Mucosa of descending colon (tissue), 3 donors: ENCODE measurements at regions not wholly inside any gene's neighbourhood (a gene's known extent, or its start where the extent isn't known, plus 50 kb on each side); places are given as distances from the start of the nearest gene placed in this dataset.
A peak's percentile ranks its signal among the peaks of the same experiment; 100 is the strongest.

Source experiments
- ATAC-seq: fragments of 200-7000 bp; cut with Tn5 transposase; one replicate; pipeline ENCODE4 v1.9.1; 2020; ENCODE audit warnings: mild to moderate bottlenecking, moderate library complexity
- DNase-seq, 3 donors: peaks; one replicate each; pipeline ENCODE4 v3.0.0-alpha.2; 2020
- H3K36me3 ChIP-seq: fragments of 200-600 bp; one replicate; pipeline ENCODE4 v1.8.0; 2021; ENCODE audit warnings: low read depth, mild to moderate bottlenecking
- H3K4me1 ChIP-seq: fragments of 200-600 bp; one replicate; pipeline ENCODE4 v1.8.0; 2021; ENCODE audit warnings: low read depth, mild to moderate bottlenecking
- H3K4me3 ChIP-seq: fragments of 200-600 bp; one replicate; pipeline ENCODE4 v1.8.0; 2021; ENCODE audit warnings: mild to moderate bottlenecking
- H3K9me3 ChIP-seq: fragments of 200-600 bp; one replicate; pipeline ENCODE4 v1.8.0; 2021; ENCODE audit warnings: mild to moderate bottlenecking
- intact Hi-C, 2 donors: fragments of 100-400 bp; cut with DNase I in 1 of 2; cut with micrococcal nuclease in 1 of 2; formaldehyde crosslinking; loops; one replicate each; pipeline versions ENCODE4 v1.11.0 to v1.11.1; 2022; cut with DNase I, micrococcal nuclease
- TF ChIP-seq, protein P1 (sequence below): fragments of 200-600 bp; IDR thresholded peaks from one replicate; pipeline ENCODE4 v1.8.0; 2022; ENCODE audit warnings: antibody characterized with exemption, mild to moderate bottlenecking
- donor health status: DM: no; HTN: no; CAD: no; lungs with moderate emphysema.
- donor health status: DM: no; HTN: no; CAD: no.
- donor health status: DM: no; HTN: yes; CAD: no.

DNA sequence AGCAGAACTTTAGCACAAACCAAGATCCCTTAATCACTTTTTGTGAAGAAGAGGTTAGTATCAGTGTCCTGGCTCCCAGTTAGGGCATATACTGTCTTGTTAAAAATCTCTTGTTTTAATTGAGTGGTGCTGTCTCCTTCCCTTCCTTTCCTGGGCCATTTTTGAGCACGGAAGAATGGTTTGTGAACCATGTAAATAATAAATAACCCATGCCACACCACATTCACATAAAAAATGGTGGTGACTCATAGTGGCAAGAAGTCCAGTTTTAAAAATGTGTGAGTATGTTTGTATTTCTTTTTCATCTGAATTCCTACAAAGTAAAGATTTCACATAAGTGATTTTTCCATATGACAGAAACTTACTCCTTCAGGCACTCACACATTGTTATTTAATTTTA is 59.1 kb upstream of the SPRED1 start:
- H3K4me3 ChIP-seq = no peak overlapping the region
- no peak for DNase-seq
- no peaks in the 10 kb centered on the region for H3K9me3 ChIP-seq
- no peak for ATAC-seq
- intact Hi-C loops = no loop called here
- TF ChIP-seq, protein P1, sequence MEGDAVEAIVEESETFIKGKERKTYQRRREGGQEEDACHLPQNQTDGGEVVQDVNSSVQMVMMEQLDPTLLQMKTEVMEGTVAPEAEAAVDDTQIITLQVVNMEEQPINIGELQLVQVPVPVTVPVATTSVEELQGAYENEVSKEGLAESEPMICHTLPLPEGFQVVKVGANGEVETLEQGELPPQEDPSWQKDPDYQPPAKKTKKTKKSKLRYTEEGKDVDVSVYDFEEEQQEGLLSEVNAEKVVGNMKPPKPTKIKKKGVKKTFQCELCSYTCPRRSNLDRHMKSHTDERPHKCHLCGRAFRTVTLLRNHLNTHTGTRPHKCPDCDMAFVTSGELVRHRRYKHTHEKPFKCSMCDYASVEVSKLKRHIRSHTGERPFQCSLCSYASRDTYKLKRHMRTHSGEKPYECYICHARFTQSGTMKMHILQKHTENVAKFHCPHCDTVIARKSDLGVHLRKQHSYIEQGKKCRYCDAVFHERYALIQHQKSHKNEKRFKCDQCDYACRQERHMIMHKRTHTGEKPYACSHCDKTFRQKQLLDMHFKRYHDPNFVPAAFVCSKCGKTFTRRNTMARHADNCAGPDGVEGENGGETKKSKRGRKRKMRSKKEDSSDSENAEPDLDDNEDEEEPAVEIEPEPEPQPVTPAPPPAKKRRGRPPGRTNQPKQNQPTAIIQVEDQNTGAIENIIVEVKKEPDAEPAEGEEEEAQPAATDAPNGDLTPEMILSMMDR = no peak
- no peaks in the 10 kb centered on the region for H3K36me3 ChIP-seq
- H3K4me1 ChIP-seq = no peaks in the 10 kb centered on the region

DNA sequence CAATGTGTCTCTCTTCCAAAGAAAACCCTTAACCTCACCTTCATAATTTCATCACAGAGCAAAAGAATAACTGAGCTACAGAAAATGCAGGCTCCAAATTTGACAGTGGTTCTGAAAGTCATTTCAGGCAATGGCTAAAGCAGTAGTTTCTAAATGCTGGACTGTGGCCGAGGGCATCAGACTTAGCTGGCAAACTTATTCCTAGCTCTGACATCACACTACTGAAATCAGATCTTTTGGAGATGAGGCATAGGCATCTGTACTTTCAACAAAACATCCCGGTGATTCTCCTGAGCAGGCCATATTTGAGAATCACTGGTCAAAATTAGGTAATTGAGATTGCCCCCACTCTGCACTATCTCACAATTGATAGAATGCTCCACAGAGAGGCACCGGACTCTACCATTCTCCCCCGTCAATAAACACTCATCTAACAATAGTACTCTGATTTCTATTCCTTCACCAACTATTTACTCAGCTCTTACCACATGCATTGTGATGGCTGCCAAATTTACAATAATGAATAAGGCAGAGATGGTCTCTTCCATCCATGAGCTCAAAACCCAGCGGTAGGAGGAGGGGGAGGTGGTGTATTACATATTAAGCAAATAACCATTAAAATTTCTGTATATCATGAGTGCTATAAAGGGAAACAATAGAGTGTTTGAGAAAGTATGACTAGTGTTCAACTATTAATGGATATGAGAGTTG is 57.3 kb upstream of the SPRED1 start:
- ATAC-seq (no peak), DNase-seq (no peak)
- no peaks in the 10 kb centered on the region for H3K36me3 ChIP-seq
- TF ChIP-seq, protein P1 = no peak
- no peaks in the 10 kb centered on the region for H3K4me1 ChIP-seq
- intact Hi-C loops = no loop called here
- H3K4me3 ChIP-seq = no peak overlapping the region
- no peaks in the 10 kb centered on the region for H3K9me3 ChIP-seq

DNA sequence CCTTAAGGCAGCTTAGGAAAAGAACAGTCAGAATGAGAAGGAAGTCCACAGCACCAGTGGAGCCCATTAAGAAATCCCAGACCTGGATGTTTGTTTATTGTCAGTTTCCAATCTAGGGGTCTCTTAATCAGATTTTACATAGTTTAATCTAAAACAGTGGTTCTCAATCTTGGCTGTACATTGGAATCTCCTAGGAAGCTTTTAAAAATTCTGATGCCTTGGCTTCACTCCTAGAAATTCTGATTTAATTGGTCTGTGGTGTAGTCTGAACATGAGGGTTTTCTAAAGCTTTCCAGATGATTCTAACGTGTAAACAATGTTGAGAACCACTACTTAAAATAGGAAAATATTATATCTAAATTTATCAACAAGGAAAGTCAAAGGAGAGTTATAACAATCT is 56.6 kb upstream of the SPRED1 start:
- DNase-seq (no peak), ATAC-seq (no peak)
- no peaks in the 10 kb centered on the region for H3K4me1 ChIP-seq
- TF ChIP-seq, protein P1 = no peak
- H3K9me3 ChIP-seq = no peaks in the 10 kb centered on the region
- H3K36me3 ChIP-seq = no peaks in the 10 kb centered on the region
- H3K4me3 ChIP-seq = no peak overlapping the region
- intact Hi-C loops = no loop called here

DNA sequence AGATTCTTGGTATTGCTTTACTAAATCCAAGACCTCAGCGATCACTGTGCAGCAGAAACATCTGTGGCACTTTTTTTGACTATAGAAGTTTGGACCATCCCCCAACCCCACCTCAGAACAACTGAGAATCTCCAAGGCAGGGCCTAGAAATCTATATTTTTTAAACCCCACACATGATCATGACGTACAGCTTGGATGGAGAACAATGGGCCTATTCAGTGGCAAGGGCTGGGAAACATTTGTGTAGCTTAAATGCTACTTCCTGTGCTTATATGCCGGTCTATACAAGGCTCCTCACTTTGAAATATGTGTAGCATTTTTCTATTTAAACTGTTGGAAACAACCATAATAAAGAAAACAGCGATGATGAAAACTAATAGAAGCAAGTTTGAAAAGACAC is 55.1 kb upstream of the SPRED1 start:
- no peak for DNase-seq

DNA sequence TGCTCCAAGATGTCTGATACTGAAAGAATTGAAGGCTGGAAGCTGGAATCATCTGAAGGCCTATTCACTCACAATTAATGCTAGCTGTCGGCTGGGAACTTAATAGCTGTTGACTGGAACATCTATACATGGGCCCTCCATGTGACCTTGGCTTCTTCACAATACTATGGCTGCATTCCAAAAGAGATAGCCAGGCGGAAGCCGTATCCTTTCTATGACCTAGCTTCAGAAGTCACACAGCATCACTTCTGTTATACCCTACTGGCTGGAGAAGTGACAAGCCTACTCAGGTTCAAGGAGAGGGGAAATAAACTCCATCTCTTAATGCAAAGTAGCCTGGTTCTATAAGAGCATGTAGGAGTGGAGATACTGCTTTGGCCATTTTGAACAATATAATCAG is 50.9 kb upstream of the SPRED1 start:
- TF ChIP-seq, protein P1 = no peak
- DNase-seq (no peak), ATAC-seq (no peak)
- no peaks in the 10 kb centered on the region for H3K9me3 ChIP-seq
- H3K36me3 ChIP-seq = no peaks in the 10 kb centered on the region
- no peak overlapping the region for H3K4me3 ChIP-seq
- H3K4me1 ChIP-seq = peaks cover 6% of the 10 kb centered on the region
- intact Hi-C loops = no loop called here

More for the DNA sequence above, 55.1 kb upstream of the SPRED1 start:
- TF ChIP-seq, protein P1 = no peak
- Histone ChIP-seq H3K4me3 (no peak overlapping the region), H3K4me1 (no peaks in the 10 kb centered on the region), H3K36me3 (no peaks in the 10 kb centered on the region), H3K9me3 (no peaks in the 10 kb centered on the region)
- intact Hi-C loops = no loop called here
- ATAC-seq = no peak

DNA sequence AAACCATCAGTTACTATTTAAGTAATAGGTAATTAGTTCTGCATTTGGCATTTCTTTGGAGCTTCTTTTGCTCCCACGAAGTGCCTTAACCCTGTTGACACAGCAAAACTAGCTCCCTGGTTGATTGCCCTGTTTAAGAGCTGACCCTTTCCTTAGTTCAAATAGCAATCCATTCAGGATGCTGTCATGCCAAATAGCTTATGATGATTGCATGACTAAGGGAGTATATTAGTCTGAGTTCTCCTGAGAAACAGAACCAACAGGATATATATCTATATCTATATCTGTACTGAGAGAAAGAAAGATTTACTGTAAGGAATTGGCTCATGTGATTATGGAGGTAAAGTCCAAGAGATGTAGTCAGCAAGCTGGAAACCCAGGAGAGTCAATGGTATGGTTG is 50.3 kb upstream of the SPRED1 start:
- peak; percentile 80 for ATAC-seq
- TF ChIP-seq, protein P1 = no peak
- Histone ChIP-seq H3K36me3 (no peaks in the 10 kb centered on the region), H3K4me3 (no peak overlapping the region), H3K4me1 (peaks cover 9% of the 10 kb centered on the region), H3K9me3 (no peaks in the 10 kb centered on the region)
- intact Hi-C loops = no loop called here
- DNase-seq = no peak
